Endothelial cell of umbilical vein (primary cell): ENCODE measurements at regions not wholly inside any gene's neighbourhood (a gene's known extent, or its start where the extent isn't known, plus 50 kb on each side); places are given as distances from the start of the nearest gene placed in this dataset.

ENCODE experiments used
- POLR2A ChIP-seq: IDR thresholded peaks from 2 replicates; pipeline ENCODE4 v1.6.1; 2012; ENCODE audit warnings: low read depth, mild to moderate bottlenecking, control low read depth, low read length
- POLR2AphosphoS5 ChIP-seq: IDR thresholded peaks from 2 replicates; pipeline ENCODE4 v1.6.1; 2012; ENCODE audit warnings: low read depth, mild to moderate bottlenecking, control low read depth, low read length, moderate library complexity; ENCODE audit not compliant: insufficient read depth
- TF ChIP-seq, protein P1 (sequence below), 2 donors: IDR thresholded peaks; 1 replicate in 1 of 2; 2 replicates in 1 of 2; pipeline ENCODE4 v1.5.1; 2011; ENCODE audit warnings: low read length in 2 of 2, mild to moderate bottlenecking in 2 of 2, moderate library complexity in 2 of 2, control low read depth in 1 of 2, inconsistent platforms in 1 of 2, low read depth in 1 of 2; ENCODE audit not compliant: insufficient read depth in 1 of 2; ENCODE audit errors: extremely low read depth in 1 of 2
- TF ChIP-seq, protein P2 (sequence below): IDR thresholded peaks from 2 replicates; pipeline ENCODE4 v1.6.1; 2011; ENCODE audit not compliant: insufficient read depth, insufficient read length

DNA sequence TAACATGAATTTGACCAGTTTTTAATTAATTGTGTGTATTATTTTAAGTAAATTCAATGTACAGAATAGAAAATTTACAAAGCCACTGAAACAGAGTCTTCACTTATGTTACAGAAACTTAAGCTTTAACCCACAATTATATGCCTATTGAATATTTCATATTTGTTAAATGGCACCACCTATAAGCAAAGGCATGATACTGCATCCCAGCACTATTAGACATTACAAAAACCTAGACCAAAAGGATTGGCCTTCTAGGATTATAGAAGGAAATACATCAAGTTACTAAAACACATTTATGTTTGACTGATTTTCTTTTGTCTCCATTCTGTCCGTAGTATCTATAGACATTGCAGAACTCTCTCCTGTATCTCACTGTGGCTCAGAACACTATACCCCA, 578.1 kb downstream of the AJAP1 start:
- TF ChIP-seq, protein P1, sequence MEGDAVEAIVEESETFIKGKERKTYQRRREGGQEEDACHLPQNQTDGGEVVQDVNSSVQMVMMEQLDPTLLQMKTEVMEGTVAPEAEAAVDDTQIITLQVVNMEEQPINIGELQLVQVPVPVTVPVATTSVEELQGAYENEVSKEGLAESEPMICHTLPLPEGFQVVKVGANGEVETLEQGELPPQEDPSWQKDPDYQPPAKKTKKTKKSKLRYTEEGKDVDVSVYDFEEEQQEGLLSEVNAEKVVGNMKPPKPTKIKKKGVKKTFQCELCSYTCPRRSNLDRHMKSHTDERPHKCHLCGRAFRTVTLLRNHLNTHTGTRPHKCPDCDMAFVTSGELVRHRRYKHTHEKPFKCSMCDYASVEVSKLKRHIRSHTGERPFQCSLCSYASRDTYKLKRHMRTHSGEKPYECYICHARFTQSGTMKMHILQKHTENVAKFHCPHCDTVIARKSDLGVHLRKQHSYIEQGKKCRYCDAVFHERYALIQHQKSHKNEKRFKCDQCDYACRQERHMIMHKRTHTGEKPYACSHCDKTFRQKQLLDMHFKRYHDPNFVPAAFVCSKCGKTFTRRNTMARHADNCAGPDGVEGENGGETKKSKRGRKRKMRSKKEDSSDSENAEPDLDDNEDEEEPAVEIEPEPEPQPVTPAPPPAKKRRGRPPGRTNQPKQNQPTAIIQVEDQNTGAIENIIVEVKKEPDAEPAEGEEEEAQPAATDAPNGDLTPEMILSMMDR (IDR thresholded peaks at IDR 0.05; ENCODE audit: extremely low read depth in 1 of 2, insufficient read depth in 1 of 2, low read depth in 1 of 2, low read length in 2 of 2), result no peak
- no peak for TF ChIP-seq POLR2AphosphoS5
- TF ChIP-seq POLR2A, result no peak
- TF ChIP-seq, protein P2, sequence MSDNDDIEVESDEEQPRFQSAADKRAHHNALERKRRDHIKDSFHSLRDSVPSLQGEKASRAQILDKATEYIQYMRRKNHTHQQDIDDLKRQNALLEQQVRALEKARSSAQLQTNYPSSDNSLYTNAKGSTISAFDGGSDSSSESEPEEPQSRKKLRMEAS, result no peak
